ENCODE measurements at regions not wholly inside any gene's neighbourhood (a gene's known extent, or its start where the extent isn't known, plus 50 kb on each side); places are given as distances from the start of the nearest gene placed in this dataset.

- H3K27me3 ChIP-seq (replicated peaks; ENCODE audit: control insufficient read depth, insufficient read depth, low read length): no peaks in the 10 kb centered on the region
- POLR2A ChIA-PET: no interaction called here
- no peak for DNase-seq
- H3K9me3 ChIP-seq: no peaks in the 10 kb centered on the region
- intact Hi-C loops (cut with micrococcal nuclease; ENCODE audit: unreplicated experiment): no loop called here
- no peaks in the 10 kb centered on the region for H3K36me3 ChIP-seq (ENCODE audit: control insufficient read depth, insufficient read depth, low read length)
- no peak overlapping the region for H3K4me3 ChIP-seq (ENCODE audit: low read depth, low read length)
- Mint-ChIP-seq H3K27me3 (ENCODE audit: insufficient read depth, unreplicated experiment) (no peaks in the 10 kb centered on the region), H3K36me3 (ENCODE audit: insufficient read depth, unreplicated experiment) (no peaks in the 10 kb centered on the region), H3K4me1 (ENCODE audit: low read depth, unreplicated experiment) (no peaks in the 10 kb centered on the region), H3K27ac (ENCODE audit: unreplicated experiment) (no peak overlapping the region), H3K9me3 (ENCODE audit: unreplicated experiment) (no peaks in the 10 kb centered on the region), H3K4me3 (ENCODE audit: unreplicated experiment) (no peak overlapping the region)
- no peaks in the 10 kb centered on the region for H3K4me1 ChIP-seq
- no peak for TF ChIP-seq CTCF (IDR thresholded peaks at IDR 0.05; ENCODE audit: insufficient read depth in 1 of 2, low read depth in 1 of 2, low read length in 1 of 2, severe bottlenecking in 1 of 2, unreplicated experiment in 1 of 2)
- CTCF ChIA-PET: no interaction called here
- BruUV-seq (replicated peaks): no TSS peak
Measured at GRCh38 chr7:118826246-118826645, 601.7 kb downstream of the ANKRD7 start.

GRCh38 chr7:118836933-118837332 is 612.4 kb downstream of the ANKRD7 start:
- no peak overlapping the region for H3K27ac Mint-ChIP-seq (ENCODE audit: unreplicated experiment)
- Histone ChIP-seq H3K27me3 (replicated peaks; ENCODE audit: control insufficient read depth, insufficient read depth, low read length) (no peaks in the 10 kb centered on the region), H3K36me3 (ENCODE audit: control insufficient read depth, insufficient read depth, low read length) (no peaks in the 10 kb centered on the region), H3K4me1 (no peaks in the 10 kb centered on the region), H3K4me3 (ENCODE audit: low read depth, low read length) (no peak overlapping the region), H3K9me3 (no peaks in the 10 kb centered on the region)
- H3K36me3 Mint-ChIP-seq (ENCODE audit: insufficient read depth, unreplicated experiment): no peaks in the 10 kb centered on the region
- H3K27me3 Mint-ChIP-seq (ENCODE audit: insufficient read depth, unreplicated experiment): no peaks in the 10 kb centered on the region
- TF ChIP-seq CTCF (IDR thresholded peaks at IDR 0.05; ENCODE audit: insufficient read depth in 1 of 2, low read depth in 1 of 2, low read length in 1 of 2, severe bottlenecking in 1 of 2, unreplicated experiment in 1 of 2): no peak
- intact Hi-C loops (cut with micrococcal nuclease; ENCODE audit: unreplicated experiment): no loop called here
- POLR2A ChIA-PET: no interaction called here
- no peak overlapping the region for H3K4me3 Mint-ChIP-seq (ENCODE audit: unreplicated experiment)
- H3K4me1 Mint-ChIP-seq (ENCODE audit: low read depth, unreplicated experiment): no peaks in the 10 kb centered on the region
- CTCF ChIA-PET: no interaction called here
- H3K9me3 Mint-ChIP-seq (ENCODE audit: unreplicated experiment): no peaks in the 10 kb centered on the region
- no peak for DNase-seq
- BruUV-seq (replicated peaks): no TSS peak

GRCh38 chr7:118839515-118839914 is 615.0 kb downstream of the ANKRD7 start:
- H3K4me3 ChIP-seq (ENCODE audit: low read depth, low read length): no peak overlapping the region
- no peaks in the 10 kb centered on the region for H3K36me3 Mint-ChIP-seq (ENCODE audit: insufficient read depth, unreplicated experiment)
- H3K9me3 Mint-ChIP-seq (ENCODE audit: unreplicated experiment): no peaks in the 10 kb centered on the region
- ChIA-PET CTCF (no interaction called here), POLR2A (no interaction called here)
- no peaks in the 10 kb centered on the region for H3K9me3 ChIP-seq
- H3K27ac Mint-ChIP-seq (ENCODE audit: unreplicated experiment): no peak overlapping the region
- H3K27me3 Mint-ChIP-seq (ENCODE audit: insufficient read depth, unreplicated experiment): no peaks in the 10 kb centered on the region
- H3K4me1 ChIP-seq: no peaks in the 10 kb centered on the region
- intact Hi-C loops (cut with micrococcal nuclease; ENCODE audit: unreplicated experiment): no loop called here
- TF ChIP-seq CTCF (IDR thresholded peaks at IDR 0.05; ENCODE audit: insufficient read depth in 1 of 2, low read depth in 1 of 2, low read length in 1 of 2, severe bottlenecking in 1 of 2, unreplicated experiment in 1 of 2): no peak
- DNase-seq: no peak
- no peaks in the 10 kb centered on the region for H3K27me3 ChIP-seq (replicated peaks; ENCODE audit: control insufficient read depth, insufficient read depth, low read length)
- H3K36me3 ChIP-seq (ENCODE audit: control insufficient read depth, insufficient read depth, low read length): no peaks in the 10 kb centered on the region
- H3K4me1 Mint-ChIP-seq (ENCODE audit: low read depth, unreplicated experiment): no peaks in the 10 kb centered on the region
- no peak overlapping the region for H3K4me3 Mint-ChIP-seq (ENCODE audit: unreplicated experiment)
- no TSS peak for BruUV-seq (replicated peaks)

All from Caco-2 (cell line).